Fibroblast of skin of scalp (primary cell): ENCODE measurements at regions not wholly inside any gene's neighbourhood (a gene's known extent, or its start where the extent isn't known, plus 50 kb on each side); places are given as distances from the start of the nearest gene placed in this dataset.

Experiments
- DNase-seq: peaks from one replicate; pipeline ENCODE4 v3.0.0-alpha.2; 2013

- no peak for DNase-seq
These were observed 147.9 kb downstream of the IMPG2 start for GRCh38 chr3:101172516-101172915.

DNA sequence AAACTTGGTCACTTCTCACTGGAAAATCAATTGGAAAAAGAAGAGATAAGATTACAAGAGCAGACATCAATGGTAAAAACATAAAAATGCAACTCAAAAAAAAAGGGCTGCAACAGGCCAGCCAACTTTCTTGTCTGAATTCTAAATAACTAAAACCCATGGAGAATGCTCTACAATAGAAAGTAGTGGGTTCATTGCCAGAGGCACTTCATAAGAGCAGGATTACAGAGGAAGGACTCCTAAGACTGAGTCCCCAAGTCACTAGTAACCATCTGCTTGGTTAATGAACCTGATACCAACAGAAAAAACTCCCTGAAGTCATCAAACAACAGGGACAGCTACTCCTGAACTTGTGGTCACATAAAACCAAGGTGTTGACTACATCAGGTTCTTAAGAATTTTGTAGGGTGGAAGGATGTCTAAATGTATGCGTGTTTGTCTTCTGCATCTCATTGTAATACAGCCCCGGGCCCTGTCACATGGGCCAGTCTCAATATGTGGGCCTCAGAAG is 148.6 kb downstream of the IMPG2 start:
- DNase-seq, result no peak

DNA sequence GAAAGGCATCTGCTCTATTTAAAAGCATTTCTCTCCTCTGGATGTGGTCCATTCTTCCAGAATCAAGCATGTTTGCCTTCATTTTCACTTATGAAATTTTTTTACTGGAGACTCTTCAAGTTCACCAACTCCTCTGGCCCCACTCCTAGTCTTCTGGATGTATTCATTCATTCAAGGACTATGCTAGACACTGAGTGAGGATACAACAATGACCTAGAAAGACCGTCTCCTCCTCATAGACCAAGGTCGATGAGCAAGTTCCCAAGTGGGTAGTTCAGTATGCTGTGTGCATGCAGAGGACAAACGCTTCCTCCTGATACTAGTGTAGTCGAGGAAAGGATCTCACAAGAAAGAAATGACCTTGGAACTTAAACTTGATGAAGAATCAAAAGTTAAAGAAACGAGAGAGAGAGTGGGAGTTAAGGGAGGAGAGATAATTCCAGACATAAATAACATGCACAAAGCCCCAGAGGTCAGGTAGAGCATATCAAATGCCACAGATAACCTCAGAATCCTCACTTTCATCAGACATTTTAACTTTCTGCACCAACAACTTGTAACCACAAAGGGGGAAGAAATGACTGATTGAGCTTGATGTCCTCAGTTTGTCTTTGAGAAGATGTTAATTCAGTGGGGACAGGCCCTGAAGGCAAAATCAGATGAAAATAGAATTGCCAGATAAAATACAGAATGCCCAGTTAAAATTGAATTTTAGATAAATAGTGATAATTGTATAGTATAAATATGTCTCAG is 149.4 kb downstream of the IMPG2 start:
- DNase-seq, result no peak

DNA sequence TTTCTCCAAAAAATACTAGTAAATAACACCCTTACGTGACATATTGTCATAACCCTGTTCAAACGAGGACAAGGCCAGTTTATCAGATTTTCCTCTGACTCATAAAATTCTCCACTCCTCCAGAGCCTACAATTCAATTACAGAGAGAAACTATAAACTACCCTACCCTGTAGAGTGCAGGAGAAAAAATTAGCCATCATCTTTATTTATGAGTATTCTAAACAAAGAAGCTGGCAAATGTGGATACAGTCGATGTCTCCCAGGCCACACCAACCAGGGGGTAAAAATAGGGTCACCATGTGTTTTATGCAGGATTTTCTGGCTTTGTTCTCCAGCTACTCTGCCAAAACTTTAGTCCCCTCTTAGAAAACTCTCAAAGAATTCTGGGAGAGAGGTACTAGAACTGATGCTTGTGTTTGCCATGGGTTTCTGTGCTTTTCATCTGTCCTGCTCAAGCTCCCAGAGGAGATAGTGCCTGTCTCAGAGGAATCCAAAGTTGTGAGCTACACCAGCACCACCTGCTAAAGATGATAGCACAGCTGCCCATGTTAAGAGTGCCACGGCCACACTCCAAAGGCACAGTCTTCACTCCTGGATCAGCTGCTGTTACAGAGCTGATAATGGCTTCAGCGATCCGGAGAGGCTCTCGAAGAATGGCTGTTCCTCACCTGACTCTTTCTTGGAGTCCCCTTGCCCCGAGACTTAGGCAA is 150.2 kb downstream of the IMPG2 start:
- no peak for DNase-seq

DNA sequence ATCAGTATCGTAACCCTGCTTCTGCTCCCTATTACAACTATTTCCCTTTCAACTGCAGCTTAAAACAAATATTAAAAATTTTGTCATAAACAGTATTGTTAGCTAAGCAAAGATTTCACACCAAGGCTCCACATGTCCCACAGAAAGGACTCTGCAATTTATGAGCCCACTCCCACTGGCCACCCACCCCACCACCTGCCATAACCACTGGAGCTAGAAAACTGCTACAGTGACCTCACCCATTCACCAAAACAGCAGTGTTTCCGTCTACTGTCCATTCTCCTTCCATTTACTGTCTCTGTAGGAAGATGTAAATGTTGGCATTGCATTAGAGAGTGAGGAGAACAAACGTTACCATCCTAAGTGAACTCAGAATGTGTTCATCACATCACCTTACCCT is 150.9 kb downstream of the IMPG2 start:
- no peak for DNase-seq

DNA sequence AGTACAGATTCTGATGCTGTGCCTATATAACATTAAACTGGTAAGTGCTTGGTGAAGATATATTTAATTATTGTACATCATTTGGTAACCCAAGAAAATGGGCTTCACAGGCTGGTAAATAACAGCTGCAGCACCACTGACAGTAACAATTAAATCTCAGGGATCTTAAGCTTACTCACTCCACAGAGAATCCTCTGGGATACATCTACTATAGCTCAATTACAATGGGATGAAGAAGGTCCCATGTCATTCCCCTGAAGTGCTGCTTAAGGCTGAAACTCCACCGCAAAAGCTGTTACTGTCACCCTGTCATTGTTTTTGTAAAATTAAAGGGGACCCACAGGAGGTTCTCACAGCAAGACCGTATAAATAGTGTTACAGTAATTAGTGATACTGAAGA is 153.0 kb downstream of the IMPG2 start:
- DNase-seq, result no peak

- no peak for DNase-seq
These were observed 154.2 kb downstream of the IMPG2 start for GRCh38 chr3:101166150-101166549.

DNA sequence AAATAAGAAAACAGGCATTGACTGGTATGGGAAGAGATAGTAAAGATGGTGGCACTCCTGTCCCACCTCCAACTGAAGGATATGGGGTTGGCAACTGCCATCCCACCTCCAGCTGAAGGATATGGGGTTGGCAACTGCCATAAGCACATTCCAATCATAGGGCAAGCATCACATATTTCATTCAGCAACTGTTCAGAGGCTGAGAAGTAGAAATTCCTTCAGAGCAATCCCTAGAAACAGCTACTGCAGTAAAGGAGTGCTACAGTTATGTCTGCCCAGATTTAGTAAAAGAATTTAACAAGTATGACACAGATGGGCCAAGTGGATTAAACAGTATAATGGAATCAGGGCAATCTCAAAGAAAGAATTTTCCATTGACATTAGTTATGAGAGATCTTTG is 156.8 kb downstream of the IMPG2 start:
- DNase-seq, result peak; percentile 60

DNA sequence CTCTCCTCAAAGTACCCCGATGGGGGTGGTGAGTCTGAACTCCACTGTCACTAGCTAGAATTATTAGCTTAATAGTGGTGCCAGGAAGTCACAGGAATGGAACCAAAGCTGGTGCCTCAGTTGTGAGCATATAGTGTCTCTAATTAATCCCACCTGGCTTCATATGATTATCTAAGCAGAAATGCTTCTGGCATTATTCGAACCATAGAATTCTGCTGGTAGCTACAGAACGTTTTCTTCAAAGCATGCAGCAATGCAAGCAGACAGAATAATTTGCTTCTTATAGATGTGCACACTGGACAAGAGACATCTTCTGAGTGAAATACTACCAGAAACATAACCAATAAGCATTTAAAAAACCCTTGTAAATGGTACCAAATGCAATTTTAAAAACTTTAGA is 160.9 kb downstream of the IMPG2 start:
- no peak for DNase-seq

GRCh38 chr3:101158374-101158773 is 162.0 kb downstream of the IMPG2 start:
- DNase-seq, result peak; percentile 14

GRCh38 chr3:101156787-101157345 is 163.5 kb downstream of the IMPG2 start:
- DNase-seq, result no peak

GRCh38 chr3:101155825-101156224 is 162.6 kb upstream of the ABI3BP start:
- no peak for DNase-seq

DNA sequence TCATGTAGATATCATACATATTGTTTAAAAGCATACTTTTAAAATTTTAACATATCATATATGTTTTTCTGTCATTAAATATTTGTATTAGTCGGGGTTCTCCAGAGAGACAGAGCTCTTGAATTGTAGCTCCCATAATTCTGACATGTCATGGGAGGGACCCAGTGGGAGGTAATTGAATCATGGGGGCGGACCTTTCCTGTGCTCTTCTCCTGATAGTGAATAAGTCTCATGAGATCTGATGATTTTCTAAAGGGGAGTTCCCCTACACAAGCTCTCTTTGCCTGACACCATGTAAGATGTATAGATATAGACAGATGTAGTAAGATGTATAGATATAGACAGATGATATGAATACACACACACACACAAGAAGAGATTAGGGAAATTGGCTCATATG is 161.2 kb upstream of the ABI3BP start:
- DNase-seq, result no peak

DNA sequence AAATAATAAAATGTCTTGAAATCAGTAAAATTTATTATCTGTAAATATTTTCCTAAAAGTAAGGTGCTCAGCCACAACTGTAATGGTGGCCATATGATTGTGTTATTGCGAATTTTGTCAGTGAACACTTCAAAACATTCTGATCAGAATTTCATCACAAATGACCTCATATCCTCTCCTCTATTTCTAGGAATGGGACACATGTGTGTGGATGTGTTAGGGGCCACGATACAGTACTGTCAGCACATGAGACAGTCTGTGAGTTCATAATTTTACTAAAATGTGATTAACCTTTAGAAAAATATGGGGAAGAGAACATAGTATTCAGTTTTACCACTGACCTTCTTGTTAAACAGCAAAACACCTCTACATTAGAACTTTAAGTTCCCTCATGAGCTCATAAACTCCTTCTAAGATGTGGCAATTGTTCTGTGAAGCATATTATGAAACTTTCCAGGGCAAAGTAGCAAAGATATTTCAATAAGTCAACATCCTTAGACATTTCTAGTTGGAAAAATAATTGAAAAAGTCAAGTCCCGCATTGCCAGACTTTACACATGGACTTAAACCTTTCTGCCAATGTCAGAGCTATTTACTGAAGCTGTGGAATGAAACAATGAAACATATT is 158.2 kb upstream of the ABI3BP start:
- DNase-seq, result no peak

DNA sequence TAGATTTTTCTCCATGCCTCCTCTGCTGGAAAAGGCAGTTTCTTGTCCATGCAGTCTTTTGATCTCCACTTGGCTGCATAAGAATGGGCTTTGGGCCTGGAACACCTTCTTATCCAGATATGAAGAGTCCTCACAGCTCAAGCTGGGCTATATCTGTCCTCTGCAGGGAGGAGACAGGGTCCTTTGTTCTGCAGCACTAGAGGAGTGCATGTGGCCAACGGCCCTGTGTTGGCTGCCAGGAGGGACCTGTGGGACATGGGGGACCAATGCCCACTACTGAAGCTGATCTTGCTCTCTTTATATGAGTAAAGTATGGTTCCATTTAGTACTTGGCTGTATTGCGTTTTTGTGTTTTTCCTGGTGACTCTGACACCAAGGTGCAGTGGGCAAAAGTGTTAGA is 157.3 kb upstream of the ABI3BP start:
- DNase-seq, result no peak

GRCh38 chr3:101149707-101150106 is 156.5 kb upstream of the ABI3BP start:
- no peak for DNase-seq

DNA sequence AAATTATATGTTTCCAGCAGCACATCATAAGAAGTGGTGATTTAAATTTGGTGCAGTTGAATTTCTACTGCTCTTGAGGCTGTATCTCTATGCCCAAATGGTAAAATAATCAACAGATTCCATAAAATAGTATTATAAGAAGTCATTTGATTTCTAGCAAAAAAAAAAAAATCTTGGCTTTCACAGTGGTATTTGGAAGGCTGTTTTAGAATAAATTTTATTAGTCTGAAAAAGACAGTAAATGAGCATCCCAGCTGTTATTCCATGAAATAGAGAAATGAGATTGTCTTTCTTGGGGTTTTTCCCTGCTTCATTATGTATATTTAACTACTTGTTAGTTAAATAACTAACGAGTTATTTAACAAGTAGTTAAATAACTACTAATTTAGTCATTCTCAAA is 156.0 kb upstream of the ABI3BP start:
- DNase-seq, result no peak

GRCh38 chr3:101148001-101148400 is 154.8 kb upstream of the ABI3BP start:
- DNase-seq, result no peak

GRCh38 chr3:101146946-101147345 is 153.7 kb upstream of the ABI3BP start:
- peak; percentile 56 for DNase-seq

DNA sequence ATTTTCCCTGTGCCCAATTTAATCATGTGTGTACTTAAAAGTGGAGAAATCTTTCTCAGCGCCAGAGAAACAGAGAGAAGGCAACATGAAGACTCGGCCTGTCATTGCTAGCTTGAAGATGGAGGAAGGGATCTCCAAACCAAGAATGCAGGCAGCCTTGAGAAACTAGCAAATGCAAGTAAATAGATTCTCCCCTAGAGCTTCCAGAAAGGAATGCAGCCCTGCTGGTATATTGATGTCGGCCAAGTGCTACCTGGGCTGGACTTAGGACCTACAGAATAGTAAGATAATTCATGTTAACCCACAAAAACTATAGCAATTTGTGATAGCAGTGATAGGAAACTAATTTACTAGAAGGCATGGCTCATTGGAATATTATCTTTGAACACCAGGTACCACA is 150.9 kb upstream of the ABI3BP start:
- DNase-seq, result no peak

DNA sequence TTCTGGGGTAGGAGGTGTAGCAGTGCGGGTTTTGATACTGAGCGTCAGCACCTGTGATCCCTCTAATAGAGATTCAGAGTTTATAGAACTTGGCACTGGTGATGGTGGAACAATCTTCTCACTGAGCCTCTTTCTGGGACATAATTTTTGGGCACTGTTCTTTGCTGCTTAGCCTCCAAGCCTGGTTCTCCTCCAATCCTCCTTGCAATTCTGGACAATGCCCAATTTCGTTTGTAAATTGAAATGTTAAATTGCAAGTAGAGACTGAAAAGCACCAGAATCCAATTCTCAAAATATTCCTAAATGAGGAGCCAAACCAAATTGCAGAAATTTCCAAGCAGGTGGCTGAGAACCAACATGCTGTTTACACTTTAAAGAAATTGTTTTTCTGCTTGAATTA is 149.8 kb upstream of the ABI3BP start:
- DNase-seq, result no peak

DNA sequence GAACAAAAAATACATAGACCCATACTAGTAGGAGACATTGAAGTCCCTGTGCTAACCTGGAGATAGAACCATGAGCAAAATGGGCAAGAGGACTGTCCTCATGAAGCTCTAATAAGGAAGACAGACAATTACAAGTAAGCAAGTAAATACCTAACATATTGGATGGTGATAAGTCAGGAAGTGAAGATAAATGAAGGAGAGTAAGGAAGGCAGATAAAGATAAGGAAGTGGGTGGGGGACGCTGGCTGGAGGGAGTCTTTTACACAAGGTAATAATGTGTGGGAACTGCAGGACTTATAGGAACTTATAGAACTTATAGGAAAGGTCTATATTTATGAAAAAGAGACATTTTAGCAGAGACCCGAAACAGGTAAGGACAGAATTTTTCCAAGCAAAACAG is 148.9 kb upstream of the ABI3BP start:
- DNase-seq, result no peak

GRCh38 chr3:101141135-101141534 is 147.9 kb upstream of the ABI3BP start:
- no peak for DNase-seq
